Ascending aorta (tissue), 2 donors: ENCODE measurements at regions not wholly inside any gene's neighbourhood (a gene's known extent, or its start where the extent isn't known, plus 50 kb on each side); places are given as distances from the start of the nearest gene placed in this dataset.
A peak's percentile ranks its signal among the peaks of the same experiment; 100 is the strongest.

Experiments
- DNase-seq, 2 donors: peaks; one replicate each; pipeline ENCODE4 v3.0.0-alpha.2; 2019; ENCODE audit warnings: low spot score in 2 of 2
- H3K27ac ChIP-seq, 2 donors: fragments of 200-600 bp; sonication (generic); one replicate each; pipeline ENCODE4 v1.5.1; 2016 to 2017; ENCODE audit warnings: mild to moderate bottlenecking in 1 of 2
- H3K27me3 ChIP-seq: fragments of 200-600 bp; sonication (generic); one replicate; pipeline ENCODE4 v1.5.1; 2017
- H3K36me3 ChIP-seq, 2 donors: fragments of 200-600 bp; sonication (generic); one replicate each; pipeline ENCODE4 v1.5.1; 2016
- H3K4me1 ChIP-seq, 2 donors: fragments of 200-600 bp; sonication (generic); one replicate each; pipeline ENCODE4 v1.5.1; 2016 to 2017; ENCODE audit warnings: mild to moderate bottlenecking in 1 of 2
- H3K4me3 ChIP-seq, 2 donors: fragments of 200-600 bp; sonication (generic); one replicate each; pipeline ENCODE4 v1.5.1; 2016 to 2017; ENCODE audit warnings: mild to moderate bottlenecking in 1 of 2
- H3K9me3 ChIP-seq, 2 donors: fragments of 200-600 bp; sonication (generic); one replicate each; pipeline ENCODE4 v1.5.1; 2016
- intact Hi-C: fragments of 100-400 bp; cut with DNase I; formaldehyde crosslinking; loops from one replicate; pipeline ENCODE4 v1.15.1; 2023
- TF ChIP-seq, protein P1 (sequence below), 3 experiments: fragments of 200-600 bp in 2 of 3; fragments of 450-650 bp in 1 of 3; sonication (generic) in 2 of 3; IDR thresholded peaks; one replicate each; pipeline ENCODE4 v1.5.1; 2016 to 2019; ENCODE audit warnings: antibody characterized with exemption in 3 of 3, mild to moderate bottlenecking in 1 of 3, moderate library complexity in 1 of 3

DNA sequence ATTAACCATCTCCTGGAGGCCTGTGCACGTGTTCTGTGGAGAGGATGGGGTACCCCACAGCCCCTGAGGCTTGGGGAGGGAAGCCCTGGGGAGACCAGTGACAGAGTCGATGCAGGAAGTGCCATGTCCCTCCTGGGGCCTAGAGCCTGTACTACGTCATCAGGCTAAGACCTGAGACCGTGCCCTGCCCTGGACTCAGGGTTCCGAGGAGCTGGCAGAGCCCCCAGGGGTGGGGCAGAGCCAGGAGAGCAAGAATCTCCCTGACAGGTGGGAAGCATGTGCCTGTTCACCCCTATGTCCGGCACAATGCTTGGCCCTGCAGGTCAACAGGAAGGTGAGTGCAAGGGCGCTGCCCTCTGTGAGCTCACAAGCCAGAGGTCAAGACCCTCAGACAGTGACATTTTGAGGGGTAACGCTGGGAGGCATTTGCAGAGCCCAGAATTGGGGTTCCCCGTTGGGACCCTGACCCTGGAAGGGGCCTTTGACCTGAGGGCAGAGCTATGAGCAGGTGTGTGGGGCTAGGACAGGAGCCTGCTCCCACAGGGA lies 781.6 kb downstream of the BRD1 start:
- H3K9me3 ChIP-seq = no peaks in the 10 kb centered on the region
- H3K4me1 ChIP-seq = no peaks in the 10 kb centered on the region
- intact Hi-C loops = loop anchor here (1.0 kb wide), 1 partner anchor 259 kb away; no protein-coding TSS in a partner anchor
- peak in 1 of 2 donors; percentile 60 for DNase-seq
- no peak overlapping the region for H3K27ac ChIP-seq
- no peak overlapping the region for H3K4me3 ChIP-seq
- H3K27me3 ChIP-seq = no peaks in the 10 kb centered on the region
- TF ChIP-seq, protein P1, sequence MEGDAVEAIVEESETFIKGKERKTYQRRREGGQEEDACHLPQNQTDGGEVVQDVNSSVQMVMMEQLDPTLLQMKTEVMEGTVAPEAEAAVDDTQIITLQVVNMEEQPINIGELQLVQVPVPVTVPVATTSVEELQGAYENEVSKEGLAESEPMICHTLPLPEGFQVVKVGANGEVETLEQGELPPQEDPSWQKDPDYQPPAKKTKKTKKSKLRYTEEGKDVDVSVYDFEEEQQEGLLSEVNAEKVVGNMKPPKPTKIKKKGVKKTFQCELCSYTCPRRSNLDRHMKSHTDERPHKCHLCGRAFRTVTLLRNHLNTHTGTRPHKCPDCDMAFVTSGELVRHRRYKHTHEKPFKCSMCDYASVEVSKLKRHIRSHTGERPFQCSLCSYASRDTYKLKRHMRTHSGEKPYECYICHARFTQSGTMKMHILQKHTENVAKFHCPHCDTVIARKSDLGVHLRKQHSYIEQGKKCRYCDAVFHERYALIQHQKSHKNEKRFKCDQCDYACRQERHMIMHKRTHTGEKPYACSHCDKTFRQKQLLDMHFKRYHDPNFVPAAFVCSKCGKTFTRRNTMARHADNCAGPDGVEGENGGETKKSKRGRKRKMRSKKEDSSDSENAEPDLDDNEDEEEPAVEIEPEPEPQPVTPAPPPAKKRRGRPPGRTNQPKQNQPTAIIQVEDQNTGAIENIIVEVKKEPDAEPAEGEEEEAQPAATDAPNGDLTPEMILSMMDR (IDR thresholded peaks at IDR 0.05) = no peak
- no peaks in the 10 kb centered on the region for H3K36me3 ChIP-seq

DNA sequence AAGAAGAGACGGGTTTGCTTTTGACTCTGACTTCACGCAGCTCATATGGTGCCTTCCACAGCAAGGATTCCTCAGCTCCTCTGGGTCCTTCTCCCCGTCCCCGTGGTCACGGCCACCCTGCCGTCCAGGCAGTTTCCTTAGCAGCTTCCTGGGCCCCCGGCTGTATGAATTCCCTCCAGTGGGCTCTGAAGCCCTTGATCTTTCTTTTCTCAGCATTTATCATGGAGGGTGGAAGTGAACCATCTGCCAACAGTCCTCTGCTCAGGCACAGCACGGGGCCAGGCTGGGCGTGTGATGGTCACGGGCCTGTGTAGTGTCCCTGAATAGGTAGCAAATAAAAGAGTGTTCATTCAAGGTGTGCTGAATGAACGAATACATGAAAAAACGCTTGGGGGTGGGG lies 782.4 kb downstream of the BRD1 start:
- Histone ChIP-seq H3K27me3 (no peaks in the 10 kb centered on the region), H3K36me3 (no peaks in the 10 kb centered on the region), H3K4me1 (no peaks in the 10 kb centered on the region), H3K9me3 (no peaks in the 10 kb centered on the region), H3K4me3 (no peak overlapping the region), H3K27ac (no peak overlapping the region)
- peak in 1 of 2 donors; percentile 25 for DNase-seq
- TF ChIP-seq, protein P1 (IDR thresholded peaks at IDR 0.05) = no peak
- intact Hi-C loops = no loop called here

DNA sequence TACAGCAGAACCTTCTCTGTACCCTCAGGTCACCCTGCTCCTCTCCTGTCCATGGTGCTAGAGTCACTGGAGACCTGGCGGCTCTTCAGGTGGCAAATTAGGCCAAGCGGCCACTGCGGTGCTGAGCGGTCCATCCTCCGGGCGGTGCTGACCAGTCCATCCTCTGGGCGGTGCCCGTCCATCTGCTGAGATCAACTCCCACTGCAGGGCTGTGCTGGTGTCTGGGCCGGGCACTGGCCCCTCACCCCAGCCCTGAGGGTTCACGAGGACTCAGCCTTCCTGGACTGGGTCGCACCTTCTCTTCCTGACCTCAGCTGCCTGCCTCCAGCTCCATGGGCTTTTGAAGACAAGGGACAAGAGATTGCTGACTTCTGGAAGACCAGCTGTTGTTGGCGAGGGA lies 782.9 kb downstream of the BRD1 start:
- Histone ChIP-seq H3K4me3 (no peak overlapping the region), H3K27ac (no peak overlapping the region), H3K36me3 (no peaks in the 10 kb centered on the region), H3K27me3 (no peaks in the 10 kb centered on the region), H3K4me1 (no peaks in the 10 kb centered on the region), H3K9me3 (no peaks in the 10 kb centered on the region)
- TF ChIP-seq, protein P1 (IDR thresholded peaks at IDR 0.05) = no peak
- intact Hi-C loops = no loop called here
- no peak for DNase-seq

DNA sequence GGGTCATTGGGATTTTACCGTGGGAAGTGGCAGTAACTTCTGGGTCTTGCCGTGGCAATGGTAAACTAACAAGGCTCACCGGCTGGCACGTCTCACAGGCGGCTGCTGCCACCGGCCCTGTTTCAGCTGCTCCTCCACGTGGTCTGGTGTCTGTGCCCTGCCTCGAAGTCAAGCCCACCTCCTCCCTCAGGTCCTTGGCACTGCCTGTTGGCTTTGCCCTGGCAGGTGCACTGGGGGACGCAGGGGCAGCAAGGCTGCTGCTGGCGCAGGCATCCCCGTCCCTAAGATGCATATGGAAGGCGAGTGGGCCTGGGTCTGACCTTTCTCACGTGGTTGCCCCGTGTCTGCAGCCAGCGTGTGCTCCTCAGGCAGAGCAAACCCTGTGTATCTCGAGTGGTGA lies 783.6 kb downstream of the BRD1 start:
- no peaks in the 10 kb centered on the region for H3K36me3 ChIP-seq
- no peaks in the 10 kb centered on the region for H3K9me3 ChIP-seq
- DNase-seq = peak in 1 of 2 donors; percentile 28
- TF ChIP-seq, protein P1 (IDR thresholded peaks at IDR 0.05) = no peak
- H3K27ac ChIP-seq = no peak overlapping the region
- H3K27me3 ChIP-seq = no peaks in the 10 kb centered on the region
- no peak overlapping the region for H3K4me3 ChIP-seq
- intact Hi-C loops = no loop called here
- H3K4me1 ChIP-seq = no peaks in the 10 kb centered on the region

DNA sequence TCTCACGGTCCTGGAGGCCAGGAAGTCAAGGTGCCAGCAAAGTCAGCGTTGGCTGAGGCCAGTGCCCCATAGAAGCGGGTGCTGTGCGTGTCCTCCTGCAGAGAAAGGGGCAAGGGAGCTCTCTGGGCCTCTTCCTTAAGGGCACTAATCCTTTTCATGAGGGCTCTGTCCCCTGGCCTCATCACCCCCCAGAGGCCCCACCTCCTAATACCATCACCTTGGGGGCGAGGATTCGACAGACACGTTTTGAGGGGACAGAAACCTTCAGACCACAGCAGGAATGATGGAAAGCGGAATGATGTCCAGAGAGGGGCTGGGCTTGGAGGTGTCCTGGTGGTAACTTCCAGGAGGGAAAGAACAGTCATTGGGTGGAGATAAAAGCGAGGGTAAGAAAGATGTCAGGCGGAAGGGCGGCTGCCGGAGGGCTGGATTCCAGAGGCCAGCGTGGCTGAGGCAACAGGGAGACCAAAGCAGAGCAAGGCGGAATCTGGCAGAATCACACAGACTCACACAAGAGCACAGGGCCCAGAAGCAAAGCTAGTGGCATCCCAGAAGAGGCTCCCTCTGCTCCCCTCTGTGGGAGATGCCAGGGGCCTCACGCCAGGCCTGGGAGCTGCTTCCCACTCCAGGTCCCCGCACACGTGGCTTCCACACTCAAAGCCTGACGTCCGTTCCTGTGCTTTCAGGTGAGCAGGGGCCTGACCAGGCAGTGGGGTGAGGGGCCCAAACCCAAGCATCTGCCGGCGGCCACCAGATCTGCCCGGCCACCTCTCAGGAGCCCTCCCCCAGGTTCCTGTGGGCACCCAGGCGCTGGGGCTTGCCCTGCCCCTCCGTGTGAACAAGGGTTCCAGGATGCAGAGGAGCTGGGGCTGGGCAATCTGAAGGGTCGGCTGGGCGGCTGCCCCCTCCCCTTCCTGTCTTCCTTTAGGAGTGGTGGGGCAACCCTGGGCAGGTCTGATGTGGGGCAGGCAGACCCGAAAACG lies 784.5 kb downstream of the BRD1 start:
- intact Hi-C loops = no loop called here
- no peak overlapping the region for H3K27ac ChIP-seq
- H3K4me1 ChIP-seq = no peaks in the 10 kb centered on the region
- H3K36me3 ChIP-seq = no peaks in the 10 kb centered on the region
- peak in 1 of 2 donors; percentile 48 for DNase-seq
- TF ChIP-seq, protein P1 (IDR thresholded peaks at IDR 0.05) = no peak
- no peaks in the 10 kb centered on the region for H3K9me3 ChIP-seq
- no peaks in the 10 kb centered on the region for H3K27me3 ChIP-seq
- no peak overlapping the region for H3K4me3 ChIP-seq
